OCI-LY7 (cell line): ENCODE measurements at regions not wholly inside any gene's neighbourhood (a gene's known extent, or its start where the extent isn't known, plus 50 kb on each side); places are given as distances from the start of the nearest gene placed in this dataset.

Source experiments
- BruUV-seq: library from RNA; stranded (reverse); fragments of 400-500 nt; replicated peaks from 2 replicates; lab custom pipeline; 2021; lab: Mats Ljungman, UMichigan
- CTCF ChIA-PET: fragments of 300-600 bp; sonication (Branson Sonifier 250); formaldehyde crosslinking; loops from one replicate; lab custom pipeline; 2022; ENCODE audit warnings: antibody characterized with exemption; ENCODE audit not compliant: unreplicated experiment; lab: Charles Lee
- POLR2A ChIA-PET: fragments of 300-600 bp; sonication (Branson Sonifier 250); formaldehyde crosslinking; loops from one replicate; lab custom pipeline; 2022; ENCODE audit warnings: antibody characterized with exemption; lab: Charles Lee
- DNase-seq: peaks from one replicate; pipeline ENCODE4 v3.0.0-alpha.2; 2015; ENCODE audit warnings: low spot score
- H2AFZ ChIP-seq: fragments of 200-600 bp; sonication (generic), shearing (Covaris generic); 2 replicates; pipeline ENCODE4 v1.6.1; 2014; ENCODE audit warnings: mild to moderate bottlenecking, antibody characterized with exemption, low read length, moderate library complexity
- H3K27ac ChIP-seq: fragments of 200-600 bp; sonication (generic); 2 replicates; pipeline ENCODE4 v1.5.1; 2014; ENCODE audit warnings: mixed run types, low read depth, mild to moderate bottlenecking, moderate library complexity, low read length, inconsistent platforms; ENCODE audit not compliant: poor library complexity, severe bottlenecking
- H3K36me3 ChIP-seq: fragments of 200-600 bp; sonication (generic); 2 replicates; pipeline ENCODE4 v1.6.1; 2014; ENCODE audit warnings: mild to moderate bottlenecking, antibody characterized with exemption, low read length, moderate library complexity, mixed read lengths; ENCODE audit not compliant: insufficient read depth
- H3K4me1 ChIP-seq: fragments of 200-600 bp; sonication (generic); 2 replicates; pipeline ENCODE4 v1.5.1; 2014; ENCODE audit warnings: mild to moderate bottlenecking, low read length; ENCODE audit not compliant: insufficient read depth, poor library complexity, severe bottlenecking
- H3K4me2 ChIP-seq: fragments of 200-600 bp; sonication (generic); 2 replicates; pipeline ENCODE4 v1.6.1; 2014; ENCODE audit warnings: mild to moderate bottlenecking, low read length
- H3K4me3 ChIP-seq: fragments of 200-600 bp; sonication (generic); 2 replicates; pipeline ENCODE4 v1.5.1; 2014; ENCODE audit warnings: mild to moderate bottlenecking, low read depth, low read length; ENCODE audit not compliant: poor library complexity, severe bottlenecking
- H3K79me2 ChIP-seq: fragments of 200-600 bp; sonication (generic); 2 replicates; pipeline ENCODE4 v1.6.1; 2016; ENCODE audit warnings: low read depth, mild to moderate bottlenecking, low read length, moderate library complexity, mixed read lengths; ENCODE audit not compliant: insufficient read depth
- H3K9me2 ChIP-seq: fragments of 200-600 bp; sonication (generic); 2 replicates; pipeline ENCODE4 v1.6.1; 2016; ENCODE audit warnings: mild to moderate bottlenecking, low read length, mixed read lengths; ENCODE audit not compliant: insufficient read depth
- H3K9me3 ChIP-seq: fragments of 200-600 bp; sonication (generic); 2 replicates; pipeline ENCODE4 v1.6.1; 2014; ENCODE audit warnings: mild to moderate bottlenecking, mixed run types, low read length, mixed read lengths
- H4K20me1 ChIP-seq: fragments of 200-600 bp; sonication (generic); 2 replicates; pipeline ENCODE4 v1.6.1; 2014; ENCODE audit warnings: mild to moderate bottlenecking, antibody characterized with exemption, low read length, moderate library complexity, mixed read lengths; ENCODE audit not compliant: insufficient read depth
- EZH2phosphoT487 ChIP-seq: fragments of 200-600 bp; sonication (generic); IDR thresholded peaks from 2 replicates; pipeline ENCODE4 v1.6.1; 2018; ENCODE audit warnings: low read depth, borderline replicate concordance, mild to moderate bottlenecking, mixed run types, antibody characterized with exemption, low read length, moderate library complexity, mixed read lengths
- intact Hi-C: fragments of 100-400 bp; cut with micrococcal nuclease; formaldehyde crosslinking; loops from one replicate; pipeline ENCODE4 v1.10.0; 2022; ENCODE audit not compliant: unreplicated experiment
- TF ChIP-seq, protein P1 (sequence below): fragments of 200-600 bp; sonication (generic); conservative IDR thresholded peaks from 2 replicates; pipeline ENCODE4 v1.5.1; 2014; ENCODE audit warnings: mild to moderate bottlenecking, antibody characterized with exemption, low read length, moderate library complexity, mixed read lengths

DNA sequence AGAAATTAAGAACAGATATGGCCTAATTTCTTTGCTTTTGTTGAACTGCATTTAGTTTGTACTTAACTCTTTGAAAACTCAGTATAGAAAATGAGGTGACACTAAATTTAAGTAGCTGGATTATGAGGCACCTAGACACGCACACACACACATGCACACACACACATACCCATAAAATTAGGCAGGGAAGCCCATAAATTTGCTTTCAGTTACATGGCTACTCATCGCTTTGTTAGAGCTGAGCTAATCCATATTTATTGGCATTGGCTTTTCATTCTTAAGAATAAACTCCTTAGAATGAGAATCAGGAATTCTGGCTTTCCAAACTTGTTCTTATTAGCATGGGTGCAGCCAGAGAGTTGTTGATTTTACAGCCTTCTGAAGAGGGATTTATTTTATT is 61.7 kb upstream of the MBNL2 start:
- H3K9me2 ChIP-seq, result no peaks in the 10 kb centered on the region
- intact Hi-C loops, result no loop called here
- no peaks in the 10 kb centered on the region for H3K36me3 ChIP-seq
- H3K9me3 ChIP-seq, result no peaks in the 10 kb centered on the region
- no peak overlapping the region for H3K4me2 ChIP-seq
- no peaks in the 10 kb centered on the region for H3K79me2 ChIP-seq
- H3K27ac ChIP-seq, result no peak overlapping the region
- H3K4me3 ChIP-seq, result no peak overlapping the region
- no peaks in the 10 kb centered on the region for H3K4me1 ChIP-seq
- ChIA-PET POLR2A (interaction anchor here (0.6 kb wide), 1 partner anchor 1405 kb away, joined by 4 read pairs; no protein-coding TSS in a partner anchor), CTCF (no interaction called here)
- TF ChIP-seq, protein P1, sequence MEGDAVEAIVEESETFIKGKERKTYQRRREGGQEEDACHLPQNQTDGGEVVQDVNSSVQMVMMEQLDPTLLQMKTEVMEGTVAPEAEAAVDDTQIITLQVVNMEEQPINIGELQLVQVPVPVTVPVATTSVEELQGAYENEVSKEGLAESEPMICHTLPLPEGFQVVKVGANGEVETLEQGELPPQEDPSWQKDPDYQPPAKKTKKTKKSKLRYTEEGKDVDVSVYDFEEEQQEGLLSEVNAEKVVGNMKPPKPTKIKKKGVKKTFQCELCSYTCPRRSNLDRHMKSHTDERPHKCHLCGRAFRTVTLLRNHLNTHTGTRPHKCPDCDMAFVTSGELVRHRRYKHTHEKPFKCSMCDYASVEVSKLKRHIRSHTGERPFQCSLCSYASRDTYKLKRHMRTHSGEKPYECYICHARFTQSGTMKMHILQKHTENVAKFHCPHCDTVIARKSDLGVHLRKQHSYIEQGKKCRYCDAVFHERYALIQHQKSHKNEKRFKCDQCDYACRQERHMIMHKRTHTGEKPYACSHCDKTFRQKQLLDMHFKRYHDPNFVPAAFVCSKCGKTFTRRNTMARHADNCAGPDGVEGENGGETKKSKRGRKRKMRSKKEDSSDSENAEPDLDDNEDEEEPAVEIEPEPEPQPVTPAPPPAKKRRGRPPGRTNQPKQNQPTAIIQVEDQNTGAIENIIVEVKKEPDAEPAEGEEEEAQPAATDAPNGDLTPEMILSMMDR, result no peak
- TF ChIP-seq EZH2phosphoT487, result no peak
- DNase-seq, result no peak
- no peaks in the 10 kb centered on the region for H4K20me1 ChIP-seq
- H2AFZ ChIP-seq, result no peak overlapping the region
- no TSS peak for BruUV-seq

DNA sequence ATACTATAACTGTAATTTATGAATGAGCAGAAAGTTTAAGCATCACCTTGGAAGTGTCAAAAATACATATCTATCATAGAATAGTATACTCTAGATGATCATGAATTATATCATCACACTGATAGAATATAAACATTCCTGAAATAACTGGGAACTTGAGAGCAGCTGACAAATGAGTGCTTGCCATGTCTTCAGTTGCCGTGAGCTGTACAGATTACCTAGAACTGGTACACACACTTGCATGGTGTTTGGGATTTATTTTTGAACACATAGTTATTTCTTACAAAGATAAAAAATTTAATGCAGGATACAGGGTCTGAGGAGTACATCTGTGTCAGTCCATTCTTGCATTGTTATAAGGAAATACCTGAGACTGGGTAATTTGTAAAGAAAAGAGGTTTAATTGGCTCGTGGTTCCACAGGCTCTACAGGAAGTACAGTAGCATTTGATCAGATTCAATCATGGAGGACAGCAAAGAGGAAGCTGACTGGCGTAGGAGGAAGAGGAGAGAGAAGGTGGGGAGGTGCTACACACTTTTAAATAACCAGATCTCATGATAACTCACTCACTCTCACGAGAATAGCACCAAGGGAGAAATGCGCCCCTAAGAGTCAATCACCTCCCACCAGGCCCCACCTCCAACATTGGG is 60.4 kb upstream of the MBNL2 start:
- Histone ChIP-seq H3K9me3 (no peaks in the 10 kb centered on the region), H3K4me1 (no peaks in the 10 kb centered on the region), H3K27ac (no peak overlapping the region), H4K20me1 (no peaks in the 10 kb centered on the region), H3K36me3 (no peaks in the 10 kb centered on the region), H2AFZ (no peak overlapping the region), H3K79me2 (no peaks in the 10 kb centered on the region), H3K4me2 (no peak overlapping the region), H3K4me3 (no peak overlapping the region), H3K9me2 (no peaks in the 10 kb centered on the region)
- no peak for DNase-seq
- BruUV-seq, result no TSS peak
- intact Hi-C loops, result no loop called here
- CTCF ChIA-PET, result no interaction called here
- TF ChIP-seq EZH2phosphoT487, result no peak
- TF ChIP-seq, protein P1, result no peak
- POLR2A ChIA-PET, result no interaction called here

DNA sequence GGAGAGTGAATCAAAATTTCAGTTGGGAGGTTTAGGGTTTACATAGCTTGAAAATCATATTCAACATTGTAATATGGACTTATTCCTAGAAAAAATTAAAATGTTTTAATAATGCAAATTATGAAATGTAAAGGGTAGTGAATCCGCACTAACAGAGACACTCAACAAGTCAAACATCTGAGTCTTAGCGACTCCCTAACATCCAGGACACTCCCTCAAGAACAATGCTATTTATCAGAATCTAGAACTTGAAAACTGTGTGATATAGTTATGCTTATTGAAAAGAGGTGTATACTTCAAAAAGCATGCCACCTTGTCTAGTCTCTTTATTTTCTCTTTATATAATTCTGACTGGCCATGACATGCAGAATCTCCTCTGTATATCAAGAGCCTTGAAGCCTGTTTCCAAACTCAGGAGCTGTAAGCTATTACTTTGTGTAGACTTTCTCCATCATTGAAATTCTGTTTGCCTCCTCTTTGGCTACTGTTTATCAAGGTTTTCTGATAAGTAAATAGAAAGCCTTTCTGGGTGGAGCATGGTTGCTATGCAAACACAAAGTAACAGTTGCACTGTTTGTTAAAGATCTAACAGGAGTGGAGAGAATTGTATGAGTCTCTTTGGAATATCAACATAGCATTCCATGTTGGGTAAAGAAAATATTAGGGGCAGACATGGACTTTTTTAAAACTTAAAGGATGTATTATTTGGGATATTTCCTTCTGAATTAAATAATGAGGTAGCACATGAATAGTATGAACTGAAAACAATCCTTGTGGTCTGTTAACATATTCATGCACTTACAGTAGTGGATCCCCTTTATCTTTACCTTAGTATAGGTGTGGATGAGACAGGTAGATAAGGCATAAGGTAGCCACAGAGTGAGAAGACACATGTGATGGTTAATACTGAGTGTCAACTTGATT is 56.4 kb upstream of the MBNL2 start:
- intact Hi-C loops, result no loop called here
- Histone ChIP-seq H2AFZ (no peak overlapping the region), H3K27ac (no peak overlapping the region), H3K9me2 (no peaks in the 10 kb centered on the region), H3K9me3 (no peaks in the 10 kb centered on the region), H3K4me2 (no peak overlapping the region), H3K4me3 (no peak overlapping the region), H3K79me2 (no peaks in the 10 kb centered on the region), H3K4me1 (no peaks in the 10 kb centered on the region), H4K20me1 (no peaks in the 10 kb centered on the region), H3K36me3 (no peaks in the 10 kb centered on the region)
- no peak for TF ChIP-seq EZH2phosphoT487
- TF ChIP-seq, protein P1, result no peak
- DNase-seq, result no peak
- CTCF ChIA-PET, result no interaction called here
- POLR2A ChIA-PET, result no interaction called here
- no TSS peak for BruUV-seq
